ENCODE measurements at regions not wholly inside any gene's neighbourhood (a gene's known extent, or its start where the extent isn't known, plus 50 kb on each side); places are given as distances from the start of the nearest gene placed in this dataset.

- Histone ChIP-seq H3K9me3 (ENCODE audit: control insufficient read depth in 2 of 2, insufficient read depth in 1 of 2, low read depth in 1 of 2, low read length in 1 of 2) (no peaks in the 10 kb centered on the region), H3K36me3 (ENCODE audit: control insufficient read depth in 2 of 2, insufficient read depth in 2 of 2, low read length in 1 of 2) (no peaks in the 10 kb centered on the region), H3K4me1 (ENCODE audit: control insufficient read depth in 2 of 2, insufficient read depth in 2 of 2, low read length in 1 of 2) (no peaks in the 10 kb centered on the region), H3K4me3 (ENCODE audit: low read depth in 1 of 2, low read length in 2 of 2) (no peak overlapping the region), H3K27ac (ENCODE audit: low read depth in 2 of 2, low read length in 1 of 2) (no peak overlapping the region), H3K27me3 (ENCODE audit: control insufficient read depth in 1 of 2, insufficient read depth in 2 of 2, low read length in 2 of 2) (no peaks in the 10 kb centered on the region)
- WGBS, 2 donors, result 86 to 93% methylated on average over 9 of the region's 9 CpGs
These were observed 385.2 kb upstream of the MCTP2 start for GRCh38 chr15:93846148-93846547.

DNA sequence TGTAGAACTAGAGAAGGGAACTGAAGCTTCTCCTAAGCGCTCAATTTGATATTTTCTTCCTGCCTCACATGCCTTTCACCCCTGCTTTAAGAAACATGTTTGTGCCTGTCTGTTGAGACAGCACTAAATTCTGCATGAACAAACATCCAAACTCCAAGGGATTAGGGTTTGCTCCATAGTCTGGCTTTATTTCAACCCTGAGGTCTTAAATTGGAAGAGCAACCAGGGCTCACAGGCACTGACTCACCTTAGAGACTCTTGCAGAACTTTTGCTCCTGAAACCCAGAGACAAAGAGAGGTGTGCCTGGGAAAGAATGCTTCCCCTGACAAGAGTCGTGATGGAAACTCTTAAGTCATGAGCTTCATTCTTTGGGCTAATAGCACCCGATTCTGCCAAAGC, 393.9 kb upstream of the MCTP2 start:
- H3K27ac ChIP-seq (ENCODE audit: low read depth in 2 of 2, low read length in 1 of 2), result peak overlapping the region; percentile 88 to 96
- peaks cover 0 to 5% of the 10 kb centered on the region in 2 donors for H3K4me1 ChIP-seq (ENCODE audit: control insufficient read depth in 2 of 2, insufficient read depth in 2 of 2, low read length in 1 of 2)
- no peaks in the 10 kb centered on the region for H3K27me3 ChIP-seq (ENCODE audit: control insufficient read depth in 1 of 2, insufficient read depth in 2 of 2, low read length in 2 of 2)
- H3K9me3 ChIP-seq (ENCODE audit: control insufficient read depth in 2 of 2, insufficient read depth in 1 of 2, low read depth in 1 of 2, low read length in 1 of 2), result no peaks in the 10 kb centered on the region
- H3K36me3 ChIP-seq (ENCODE audit: control insufficient read depth in 2 of 2, insufficient read depth in 2 of 2, low read length in 1 of 2), result no peaks in the 10 kb centered on the region
- WGBS, 2 donors, result 58 to 65% methylated on average over 3 of the region's 3 CpGs
- H3K4me3 ChIP-seq (ENCODE audit: low read depth in 1 of 2, low read length in 2 of 2), result no peak overlapping the region

DNA sequence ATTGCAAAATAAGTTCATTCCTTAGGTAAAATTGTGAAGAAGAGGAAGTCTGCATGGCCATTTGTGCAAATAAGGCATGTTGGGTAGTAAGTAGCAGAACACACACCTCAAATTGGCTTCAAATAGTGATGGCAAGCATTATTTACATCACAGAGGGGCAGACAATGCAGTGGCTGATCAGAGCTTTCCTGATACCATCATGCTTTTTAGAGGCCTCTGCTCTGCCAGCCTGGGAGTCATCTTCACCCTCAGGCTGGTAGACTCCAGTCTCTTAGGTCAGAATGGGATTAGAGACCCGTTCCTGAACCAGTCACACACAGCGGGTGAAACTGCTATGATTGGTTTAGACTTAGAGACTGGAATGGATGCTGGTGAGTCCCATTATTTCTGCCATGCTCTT, 396.0 kb upstream of the MCTP2 start:
- Histone ChIP-seq H3K27me3 (ENCODE audit: control insufficient read depth in 1 of 2, insufficient read depth in 2 of 2, low read length in 2 of 2) (no peaks in the 10 kb centered on the region), H3K9me3 (ENCODE audit: control insufficient read depth in 2 of 2, insufficient read depth in 1 of 2, low read depth in 1 of 2, low read length in 1 of 2) (no peaks in the 10 kb centered on the region), H3K4me1 (ENCODE audit: control insufficient read depth in 2 of 2, insufficient read depth in 2 of 2, low read length in 1 of 2) (peaks cover 0 to 7% of the 10 kb centered on the region in 2 donors), H3K36me3 (ENCODE audit: control insufficient read depth in 2 of 2, insufficient read depth in 2 of 2, low read length in 1 of 2) (no peaks in the 10 kb centered on the region), H3K4me3 (ENCODE audit: low read depth in 1 of 2, low read length in 2 of 2) (no peak overlapping the region), H3K27ac (ENCODE audit: low read depth in 2 of 2, low read length in 1 of 2) (no peak overlapping the region)
- WGBS, 2 donors, result 64 to 75% methylated on average over 2 of the region's 2 CpGs

GRCh38 chr15:93831641-93832040, 399.7 kb upstream of the MCTP2 start:
- no peaks in the 10 kb centered on the region for H3K9me3 ChIP-seq (ENCODE audit: control insufficient read depth in 2 of 2, insufficient read depth in 1 of 2, low read depth in 1 of 2, low read length in 1 of 2)
- no peaks in the 10 kb centered on the region for H3K36me3 ChIP-seq (ENCODE audit: control insufficient read depth in 2 of 2, insufficient read depth in 2 of 2, low read length in 1 of 2)
- H3K4me3 ChIP-seq (ENCODE audit: low read depth in 1 of 2, low read length in 2 of 2), result no peak overlapping the region
- H3K4me1 ChIP-seq (ENCODE audit: control insufficient read depth in 2 of 2, insufficient read depth in 2 of 2, low read length in 1 of 2), result peaks cover 0 to 15% of the 10 kb centered on the region in 2 donors
- no peaks in the 10 kb centered on the region for H3K27me3 ChIP-seq (ENCODE audit: control insufficient read depth in 1 of 2, insufficient read depth in 2 of 2, low read length in 2 of 2)
- peak overlapping the region; percentile 5 to 97 for H3K27ac ChIP-seq (ENCODE audit: low read depth in 2 of 2, low read length in 1 of 2)
- 65 to 66% methylated on average over 1 of the region's 1 CpG for WGBS, 2 donors

GRCh38 chr15:93830221-93831080, 400.9 kb upstream of the MCTP2 start:
- Histone ChIP-seq H3K27me3 (ENCODE audit: control insufficient read depth in 1 of 2, insufficient read depth in 2 of 2, low read length in 2 of 2) (no peaks in the 10 kb centered on the region), H3K4me1 (ENCODE audit: control insufficient read depth in 2 of 2, insufficient read depth in 2 of 2, low read length in 1 of 2) (peaks cover 0 to 18% of the 10 kb centered on the region in 2 donors), H3K27ac (ENCODE audit: low read depth in 2 of 2, low read length in 1 of 2) (peak overlapping the region; percentile 95 to 97), H3K9me3 (ENCODE audit: control insufficient read depth in 2 of 2, insufficient read depth in 1 of 2, low read depth in 1 of 2, low read length in 1 of 2) (no peaks in the 10 kb centered on the region), H3K36me3 (ENCODE audit: control insufficient read depth in 2 of 2, insufficient read depth in 2 of 2, low read length in 1 of 2) (no peaks in the 10 kb centered on the region), H3K4me3 (ENCODE audit: low read depth in 1 of 2, low read length in 2 of 2) (no peak overlapping the region)
- WGBS, 2 donors, result 52 to 58% methylated on average over 2 of the region's 2 CpGs

- WGBS, 2 donors, result 51 to 55% methylated on average over 10 of the region's 10 CpGs
- peaks cover 0 to 15% of the 10 kb centered on the region in 2 donors for H3K4me1 ChIP-seq (ENCODE audit: control insufficient read depth in 2 of 2, insufficient read depth in 2 of 2, low read length in 1 of 2)
- H3K9me3 ChIP-seq (ENCODE audit: control insufficient read depth in 2 of 2, insufficient read depth in 1 of 2, low read depth in 1 of 2, low read length in 1 of 2), result no peaks in the 10 kb centered on the region
- peak overlapping the region; percentile 95 to 97 for H3K27ac ChIP-seq (ENCODE audit: low read depth in 2 of 2, low read length in 1 of 2)
- no peaks in the 10 kb centered on the region for H3K27me3 ChIP-seq (ENCODE audit: control insufficient read depth in 1 of 2, insufficient read depth in 2 of 2, low read length in 2 of 2)
- no peak overlapping the region for H3K4me3 ChIP-seq (ENCODE audit: low read depth in 1 of 2, low read length in 2 of 2)
- no peaks in the 10 kb centered on the region for H3K36me3 ChIP-seq (ENCODE audit: control insufficient read depth in 2 of 2, insufficient read depth in 2 of 2, low read length in 1 of 2)
These were observed 402.1 kb upstream of the MCTP2 start for GRCh38 chr15:93829115-93829870.

DNA sequence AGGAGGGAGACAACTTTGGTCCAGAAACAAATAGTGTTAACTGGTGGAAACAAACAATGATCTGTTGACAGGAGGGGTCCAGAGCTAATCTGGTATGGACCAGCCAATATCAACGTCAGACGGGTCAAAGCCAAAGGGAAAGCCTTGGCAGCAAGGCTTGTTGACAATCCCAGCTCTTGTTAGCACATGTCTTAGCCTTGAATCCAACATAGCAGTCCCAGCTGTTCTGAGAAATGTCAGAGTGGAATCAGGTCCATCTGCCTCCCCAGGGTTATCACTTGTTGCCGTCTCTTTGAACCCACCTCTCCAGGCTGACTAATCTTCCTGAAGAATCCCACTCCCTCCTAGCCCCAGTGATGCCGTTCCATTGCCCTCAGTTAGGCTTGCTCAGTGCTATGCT, 404.6 kb upstream of the MCTP2 start:
- Histone ChIP-seq H3K4me1 (ENCODE audit: control insufficient read depth in 2 of 2, insufficient read depth in 2 of 2, low read length in 1 of 2) (peaks cover 0 to 15% of the 10 kb centered on the region in 2 donors), H3K27ac (ENCODE audit: low read depth in 2 of 2, low read length in 1 of 2) (peak overlapping the region; percentile 22 to 71), H3K9me3 (ENCODE audit: control insufficient read depth in 2 of 2, insufficient read depth in 1 of 2, low read depth in 1 of 2, low read length in 1 of 2) (no peaks in the 10 kb centered on the region), H3K27me3 (ENCODE audit: control insufficient read depth in 1 of 2, insufficient read depth in 2 of 2, low read length in 2 of 2) (no peaks in the 10 kb centered on the region), H3K36me3 (ENCODE audit: control insufficient read depth in 2 of 2, insufficient read depth in 2 of 2, low read length in 1 of 2) (no peaks in the 10 kb centered on the region), H3K4me3 (ENCODE audit: low read depth in 1 of 2, low read length in 2 of 2) (no peak overlapping the region)
- 34 to 47% methylated on average over 4 of the region's 4 CpGs for WGBS, 2 donors

DNA sequence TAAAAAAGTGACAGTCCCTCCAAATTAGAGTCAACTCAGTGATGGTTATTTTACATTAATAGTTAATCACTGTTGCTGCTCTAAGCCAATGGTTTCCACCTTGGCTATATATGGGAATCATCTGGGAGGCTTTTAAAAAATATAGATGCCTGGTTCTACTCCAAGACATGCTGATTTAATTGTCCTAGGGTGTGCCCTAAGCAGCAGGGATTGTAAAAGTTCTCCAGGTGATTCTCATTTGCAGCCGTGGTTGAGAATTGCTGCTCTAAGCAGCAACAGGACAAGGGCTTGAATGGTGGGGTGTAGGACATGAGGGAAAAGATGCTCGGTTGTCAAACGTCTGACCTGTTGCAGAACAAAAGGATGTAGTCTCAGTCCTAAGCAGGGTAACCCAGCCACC, 405.1 kb upstream of the MCTP2 start:
- H3K9me3 ChIP-seq (ENCODE audit: control insufficient read depth in 2 of 2, insufficient read depth in 1 of 2, low read depth in 1 of 2, low read length in 1 of 2), result no peaks in the 10 kb centered on the region
- no peaks in the 10 kb centered on the region for H3K27me3 ChIP-seq (ENCODE audit: control insufficient read depth in 1 of 2, insufficient read depth in 2 of 2, low read length in 2 of 2)
- H3K27ac ChIP-seq (ENCODE audit: low read depth in 2 of 2, low read length in 1 of 2), result peak overlapping the region; percentile 1 to 46
- H3K4me3 ChIP-seq (ENCODE audit: low read depth in 1 of 2, low read length in 2 of 2), result no peak overlapping the region
- no peaks in the 10 kb centered on the region for H3K36me3 ChIP-seq (ENCODE audit: control insufficient read depth in 2 of 2, insufficient read depth in 2 of 2, low read length in 1 of 2)
- WGBS, 2 donors, result 63 to 65% methylated on average over 3 of the region's 3 CpGs
- peaks cover 0 to 15% of the 10 kb centered on the region in 2 donors for H3K4me1 ChIP-seq (ENCODE audit: control insufficient read depth in 2 of 2, insufficient read depth in 2 of 2, low read length in 1 of 2)

GRCh38 chr15:93825682-93826081, 405.7 kb upstream of the MCTP2 start:
- no peaks in the 10 kb centered on the region for H3K36me3 ChIP-seq (ENCODE audit: control insufficient read depth in 2 of 2, insufficient read depth in 2 of 2, low read length in 1 of 2)
- H3K27me3 ChIP-seq (ENCODE audit: control insufficient read depth in 1 of 2, insufficient read depth in 2 of 2, low read length in 2 of 2), result no peaks in the 10 kb centered on the region
- H3K4me1 ChIP-seq (ENCODE audit: control insufficient read depth in 2 of 2, insufficient read depth in 2 of 2, low read length in 1 of 2), result peaks cover 0 to 13% of the 10 kb centered on the region in 2 donors
- H3K4me3 ChIP-seq (ENCODE audit: low read depth in 1 of 2, low read length in 2 of 2), result no peak overlapping the region
- no peaks in the 10 kb centered on the region for H3K9me3 ChIP-seq (ENCODE audit: control insufficient read depth in 2 of 2, insufficient read depth in 1 of 2, low read depth in 1 of 2, low read length in 1 of 2)
- H3K27ac ChIP-seq (ENCODE audit: low read depth in 2 of 2, low read length in 1 of 2), result no peak overlapping the region
- WGBS, 2 donors, result 59 to 61% methylated on average over 4 of the region's 4 CpGs

Data from esophagus (tissue), 2 donors.